Mucosa of rectum (tissue), 2 donors: ENCODE measurements at regions not wholly inside any gene's neighbourhood (a gene's known extent, or its start where the extent isn't known, plus 50 kb on each side); places are given as distances from the start of the nearest gene placed in this dataset.
"Not testable (repeated sequence)": the region's sequence is repeated elsewhere in the genome, so short reads cannot be mapped to it uniquely, and the experiment has no call there.

Source experiments
- H3K27ac ChIP-seq, 2 donors: one replicate each; pipeline ENCODE4 v1.7.0; 2013; ENCODE audit warnings: inconsistent platforms in 2 of 2, low read depth in 2 of 2, low read length in 2 of 2
- H3K27me3 ChIP-seq, 2 donors: one replicate each; pipeline ENCODE4 v1.7.0; 2013; ENCODE audit warnings: low read length in 2 of 2; ENCODE audit not compliant: control insufficient read depth in 2 of 2, insufficient read depth in 2 of 2
- H3K36me3 ChIP-seq, 2 donors: one replicate each; pipeline ENCODE4 v1.7.0; 2013; ENCODE audit warnings: low read length in 2 of 2; ENCODE audit not compliant: control insufficient read depth in 2 of 2, insufficient read depth in 2 of 2
- H3K4me1 ChIP-seq, 2 donors: one replicate each; pipeline ENCODE4 v1.7.0; 2013; ENCODE audit warnings: low read length in 2 of 2, mild to moderate bottlenecking in 1 of 2; ENCODE audit not compliant: control insufficient read depth in 2 of 2, insufficient read depth in 2 of 2
- H3K4me3 ChIP-seq, 2 donors: one replicate each; pipeline ENCODE4 v1.7.0; 2013; ENCODE audit warnings: low read length in 2 of 2
- H3K9ac ChIP-seq, 2 donors: one replicate each; pipeline ENCODE4 v1.7.0; 2013; ENCODE audit warnings: low read length in 2 of 2, low read depth in 1 of 2, mild to moderate bottlenecking in 1 of 2
- H3K9me3 ChIP-seq, 2 donors: one replicate each; pipeline ENCODE4 v1.7.0; 2013; ENCODE audit warnings: low read length in 2 of 2; ENCODE audit not compliant: control insufficient read depth in 2 of 2
- donor health status: healthy.
- donor health status: Normal muscosa, but diverticular disease.

- not testable (repeated sequence) for H3K9me3 ChIP-seq, H3K36me3 ChIP-seq, H3K27ac ChIP-seq, H3K4me1 ChIP-seq, H3K9ac ChIP-seq, H3K27me3 ChIP-seq, H3K4me3 ChIP-seq
Measured at GRCh38 chr20:26187329-26187728, 490.7 kb upstream of the ZNF337 start.

GRCh38 chr20:26183720-26184119 is 487.1 kb upstream of the ZNF337 start:
- not testable (repeated sequence) for H3K9me3 ChIP-seq, H3K4me3 ChIP-seq

GRCh38 chr20:26181364-26181763 is 484.7 kb upstream of the ZNF337 start:
- H3K9ac ChIP-seq, H3K4me3 ChIP-seq, H3K4me1 ChIP-seq, H3K36me3 ChIP-seq, H3K27me3 ChIP-seq, H3K9me3 ChIP-seq, H3K27ac ChIP-seq: not testable (repeated sequence)

More at GRCh38 chr20:26183720-26184119, 487.1 kb upstream of the ZNF337 start:
- not testable (repeated sequence) for H3K36me3 ChIP-seq, H3K27me3 ChIP-seq, H3K4me1 ChIP-seq, H3K9ac ChIP-seq, H3K27ac ChIP-seq

DNA sequence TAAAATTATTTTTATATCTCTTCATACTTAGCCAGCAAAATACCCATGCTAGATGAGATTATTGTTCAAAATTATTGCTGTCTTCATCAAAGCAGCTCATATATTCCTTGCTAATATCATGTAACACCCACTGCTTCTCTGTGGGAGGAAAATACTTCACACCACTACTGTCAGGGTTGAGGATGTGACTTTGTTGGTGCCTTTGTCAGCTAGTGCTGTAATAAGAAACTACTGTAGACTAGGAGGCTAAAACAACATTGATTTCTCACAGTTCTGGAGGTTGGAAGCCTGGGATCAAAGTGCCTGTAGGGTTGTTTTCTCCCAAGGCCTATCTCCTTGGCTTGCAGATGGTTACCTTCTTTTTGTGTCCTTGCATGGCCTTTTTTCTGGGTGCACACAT is 475.2 kb upstream of the ZNF337 start:
- not testable (repeated sequence) for H3K27ac ChIP-seq, H3K27me3 ChIP-seq, H3K9ac ChIP-seq, H3K9me3 ChIP-seq, H3K4me3 ChIP-seq, H3K4me1 ChIP-seq, H3K36me3 ChIP-seq

- H3K9me3 ChIP-seq = no peaks in the 10 kb centered on the region
- H3K4me1 ChIP-seq = no peaks in the 10 kb centered on the region
- H3K9ac ChIP-seq = no peak overlapping the region
- no peak overlapping the region for H3K27ac ChIP-seq
- no peaks in the 10 kb centered on the region for H3K27me3 ChIP-seq
- H3K36me3 ChIP-seq = no peaks in the 10 kb centered on the region
- H3K4me3 ChIP-seq = no peak overlapping the region
Measured at GRCh38 chr20:26169506-26169905, 472.9 kb upstream of the ZNF337 start.

DNA sequence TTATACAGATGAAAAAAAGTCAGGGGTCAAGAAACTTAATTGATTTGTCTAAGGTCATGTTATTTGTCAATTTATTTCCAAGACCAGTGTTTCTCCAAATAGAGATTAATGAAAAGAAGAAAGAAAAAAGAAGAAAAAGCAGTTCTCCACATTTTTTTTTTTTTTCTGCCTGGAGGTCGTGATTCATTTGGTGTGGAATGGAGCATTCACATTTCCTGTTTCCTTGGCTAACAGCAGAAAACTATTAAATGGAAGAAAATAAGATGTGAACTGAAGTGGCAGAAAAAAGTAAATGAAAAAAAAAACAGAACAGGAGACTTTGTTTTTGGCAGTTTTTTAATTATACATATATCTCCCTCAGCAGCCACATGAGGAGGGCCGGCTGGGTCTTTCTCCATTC is 470.8 kb upstream of the ZNF337 start:
- H3K4me3 ChIP-seq = no peak overlapping the region

GRCh38 chr20:26163890-26164289 is 467.2 kb upstream of the ZNF337 start:
- Histone ChIP-seq H3K27ac (no peak overlapping the region), H3K9me3 (no peaks in the 10 kb centered on the region), H3K36me3 (no peaks in the 10 kb centered on the region), H3K4me3 (no peak overlapping the region), H3K27me3 (no peaks in the 10 kb centered on the region), H3K9ac (no peak overlapping the region), H3K4me1 (no peaks in the 10 kb centered on the region)

More for the DNA sequence above, 470.8 kb upstream of the ZNF337 start:
- Histone ChIP-seq H3K36me3 (no peaks in the 10 kb centered on the region), H3K27me3 (no peaks in the 10 kb centered on the region), H3K27ac (no peak overlapping the region), H3K4me1 (no peaks in the 10 kb centered on the region), H3K9ac (no peak overlapping the region), H3K9me3 (no peaks in the 10 kb centered on the region)

DNA sequence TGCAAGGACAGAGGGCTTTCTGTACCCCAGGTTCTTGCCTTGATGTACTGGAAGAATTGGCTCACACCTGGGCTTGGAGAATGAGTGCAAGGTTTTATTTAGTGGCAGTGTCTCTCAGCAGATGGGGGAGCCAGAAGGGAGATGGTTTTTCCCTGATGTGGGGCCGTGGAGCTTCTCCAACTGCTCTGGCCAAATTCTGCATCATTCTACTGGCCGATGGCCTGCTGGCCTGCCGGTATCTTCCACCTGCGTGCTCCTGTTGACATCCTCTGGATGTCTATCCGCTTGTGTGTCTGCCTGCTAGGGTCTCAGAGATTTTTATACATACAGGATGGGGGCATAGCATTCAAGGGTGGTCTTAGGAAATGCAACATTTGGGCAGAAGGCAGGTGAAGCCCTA is 466.5 kb upstream of the ZNF337 start:
- H3K9ac ChIP-seq, H3K4me3 ChIP-seq, H3K9me3 ChIP-seq, H3K27me3 ChIP-seq, H3K36me3 ChIP-seq, H3K4me1 ChIP-seq, H3K27ac ChIP-seq: not testable (repeated sequence)

GRCh38 chr20:26161741-26162140 is 465.1 kb upstream of the ZNF337 start:
- not testable (repeated sequence) for H3K9me3 ChIP-seq, H3K9ac ChIP-seq, H3K4me3 ChIP-seq

GRCh38 chr20:26160916-26161315 is 464.3 kb upstream of the ZNF337 start:
- not testable (repeated sequence) for H3K4me1 ChIP-seq, H3K9me3 ChIP-seq, H3K27ac ChIP-seq, H3K27me3 ChIP-seq, H3K9ac ChIP-seq, H3K36me3 ChIP-seq, H3K4me3 ChIP-seq

More at GRCh38 chr20:26161741-26162140, 465.1 kb upstream of the ZNF337 start:
- not testable (repeated sequence) for H3K4me1 ChIP-seq, H3K27ac ChIP-seq, H3K27me3 ChIP-seq, H3K36me3 ChIP-seq

GRCh38 chr20:26154224-26154623 is 457.6 kb upstream of the ZNF337 start:
- Histone ChIP-seq H3K9ac (no peak overlapping the region), H3K4me1 (no peaks in the 10 kb centered on the region), H3K36me3 (no peaks in the 10 kb centered on the region), H3K4me3 (no peak overlapping the region), H3K9me3 (no peaks in the 10 kb centered on the region), H3K27ac (no peak overlapping the region), H3K27me3 (no peaks in the 10 kb centered on the region)
